ENCODE measurements at regions not wholly inside any gene's neighbourhood (a gene's known extent, or its start where the extent isn't known, plus 50 kb on each side); places are given as distances from the start of the nearest gene placed in this dataset.

DNA sequence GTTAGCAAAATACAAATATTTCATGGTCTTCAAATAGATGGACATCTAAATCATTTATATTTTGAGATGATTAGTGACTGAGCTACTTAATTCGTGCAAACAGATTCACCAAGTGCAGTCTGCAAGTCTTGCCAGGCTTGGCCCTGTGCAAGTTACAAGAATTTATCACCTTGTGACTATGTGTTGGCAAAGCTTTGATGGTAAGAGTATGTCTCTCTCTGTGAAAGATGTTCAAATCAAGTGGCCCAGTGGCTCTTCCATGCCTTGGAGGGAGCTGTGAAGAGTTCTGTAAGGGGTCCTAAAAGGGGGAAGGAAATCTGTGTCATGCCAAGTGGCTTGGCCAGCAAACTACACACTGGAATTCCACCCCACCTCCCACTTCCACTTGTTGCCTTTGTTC is 397.3 kb downstream of the TYW1 start:
- no peak for TF ChIP-seq CTCF (IDR thresholded peaks at IDR 0.05; ENCODE audit: low read depth, low read length)
- no peak for TF ChIP-seq EZH2phosphoT487 (IDR thresholded peaks at IDR 0.05; ENCODE audit: low read depth)

Measured in OCI-LY3 (cell line).